ENCODE measurements at regions not wholly inside any gene's neighbourhood (a gene's known extent, or its start where the extent isn't known, plus 50 kb on each side); places are given as distances from the start of the nearest gene placed in this dataset.

DNA sequence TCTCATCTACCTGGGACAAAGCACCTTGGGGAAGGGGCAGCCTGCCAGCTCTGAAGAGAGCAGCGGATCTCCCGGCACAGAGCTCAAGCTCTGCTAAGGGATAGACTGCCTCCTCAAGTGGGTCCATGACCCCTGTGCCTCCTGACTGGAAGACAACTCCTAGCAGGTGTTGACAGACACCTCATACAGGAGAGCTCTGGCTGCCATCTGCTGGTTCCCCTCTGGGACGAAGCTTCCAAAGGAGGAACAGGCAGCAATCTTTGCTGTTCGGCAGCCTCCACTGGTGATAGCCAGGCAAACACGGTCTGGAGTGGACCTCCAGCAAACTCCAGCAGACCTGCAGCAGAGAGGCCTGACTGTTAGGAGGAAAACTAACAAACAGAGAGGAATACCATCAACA is 549.9 kb upstream of the LRATD1 start:
- TF ChIP-seq, protein P1, sequence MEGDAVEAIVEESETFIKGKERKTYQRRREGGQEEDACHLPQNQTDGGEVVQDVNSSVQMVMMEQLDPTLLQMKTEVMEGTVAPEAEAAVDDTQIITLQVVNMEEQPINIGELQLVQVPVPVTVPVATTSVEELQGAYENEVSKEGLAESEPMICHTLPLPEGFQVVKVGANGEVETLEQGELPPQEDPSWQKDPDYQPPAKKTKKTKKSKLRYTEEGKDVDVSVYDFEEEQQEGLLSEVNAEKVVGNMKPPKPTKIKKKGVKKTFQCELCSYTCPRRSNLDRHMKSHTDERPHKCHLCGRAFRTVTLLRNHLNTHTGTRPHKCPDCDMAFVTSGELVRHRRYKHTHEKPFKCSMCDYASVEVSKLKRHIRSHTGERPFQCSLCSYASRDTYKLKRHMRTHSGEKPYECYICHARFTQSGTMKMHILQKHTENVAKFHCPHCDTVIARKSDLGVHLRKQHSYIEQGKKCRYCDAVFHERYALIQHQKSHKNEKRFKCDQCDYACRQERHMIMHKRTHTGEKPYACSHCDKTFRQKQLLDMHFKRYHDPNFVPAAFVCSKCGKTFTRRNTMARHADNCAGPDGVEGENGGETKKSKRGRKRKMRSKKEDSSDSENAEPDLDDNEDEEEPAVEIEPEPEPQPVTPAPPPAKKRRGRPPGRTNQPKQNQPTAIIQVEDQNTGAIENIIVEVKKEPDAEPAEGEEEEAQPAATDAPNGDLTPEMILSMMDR (IDR thresholded peaks at IDR 0.05; ENCODE audit: insufficient read depth, low read length, poor library complexity, severe bottlenecking) = no peak
- no peak for TF ChIP-seq EZH2phosphoT487 (conservative IDR thresholded peaks at IDR 0.05; ENCODE audit: low read length)
